IPS DF 4.7 (cell line): ENCODE measurements at regions not wholly inside any gene's neighbourhood (a gene's known extent, or its start where the extent isn't known, plus 50 kb on each side); places are given as distances from the start of the nearest gene placed in this dataset.
"Not testable (repeated sequence)": the region's sequence is repeated elsewhere in the genome, so short reads cannot be mapped to it uniquely, and the experiment has no call there.

Experiments
- DNase-seq: peaks from one replicate; pipeline ENCODE4 v3.0.0-alpha.2; 2013; ENCODE audit warnings: low spot score; ENCODE audit errors: extremely low read depth

DNA sequence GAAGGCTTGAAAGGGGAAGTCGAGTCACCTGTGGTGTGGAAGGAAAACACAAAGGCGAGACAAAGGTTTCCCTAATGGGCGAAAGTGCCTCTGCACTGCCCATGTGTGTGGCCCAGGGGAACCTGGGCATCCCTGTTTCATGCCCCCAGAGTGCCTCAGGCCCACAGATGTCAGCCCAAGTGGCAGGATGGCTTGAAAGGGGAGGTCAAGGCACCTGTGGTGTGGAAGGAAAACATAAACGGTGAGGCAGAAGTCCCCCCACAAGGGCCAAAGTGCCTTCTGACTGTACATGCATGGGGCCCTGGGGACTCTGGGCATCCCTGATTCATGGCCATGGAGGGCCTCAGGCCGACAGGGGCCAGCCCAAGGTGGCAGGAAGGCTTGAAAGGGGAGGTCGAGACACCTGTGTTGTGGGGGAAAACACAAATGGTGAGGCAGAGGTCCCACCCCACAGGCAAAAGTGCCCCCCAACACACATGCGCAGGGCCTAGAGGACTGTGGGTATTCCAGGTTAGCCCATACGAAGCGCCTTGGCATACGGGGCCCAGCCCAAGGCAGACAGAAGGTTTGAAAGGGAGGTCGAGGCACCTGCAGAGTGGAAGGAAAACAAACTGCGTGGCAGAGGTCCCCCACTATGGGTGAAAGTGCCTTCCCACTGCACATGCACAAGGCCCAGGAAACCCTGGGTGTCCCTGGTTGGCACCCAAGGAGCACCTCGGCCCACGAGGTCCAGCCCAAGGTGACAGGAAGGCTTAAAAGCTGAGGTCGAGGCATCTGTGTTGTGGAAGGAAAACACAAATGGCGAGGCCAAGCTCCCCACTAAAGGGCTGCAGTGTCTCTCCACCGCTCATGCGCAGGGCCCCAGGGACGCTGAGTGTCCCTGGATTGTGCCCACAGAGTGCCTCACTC, 382.3 kb downstream of the ALG10 start:
- DNase-seq: no peak

DNA sequence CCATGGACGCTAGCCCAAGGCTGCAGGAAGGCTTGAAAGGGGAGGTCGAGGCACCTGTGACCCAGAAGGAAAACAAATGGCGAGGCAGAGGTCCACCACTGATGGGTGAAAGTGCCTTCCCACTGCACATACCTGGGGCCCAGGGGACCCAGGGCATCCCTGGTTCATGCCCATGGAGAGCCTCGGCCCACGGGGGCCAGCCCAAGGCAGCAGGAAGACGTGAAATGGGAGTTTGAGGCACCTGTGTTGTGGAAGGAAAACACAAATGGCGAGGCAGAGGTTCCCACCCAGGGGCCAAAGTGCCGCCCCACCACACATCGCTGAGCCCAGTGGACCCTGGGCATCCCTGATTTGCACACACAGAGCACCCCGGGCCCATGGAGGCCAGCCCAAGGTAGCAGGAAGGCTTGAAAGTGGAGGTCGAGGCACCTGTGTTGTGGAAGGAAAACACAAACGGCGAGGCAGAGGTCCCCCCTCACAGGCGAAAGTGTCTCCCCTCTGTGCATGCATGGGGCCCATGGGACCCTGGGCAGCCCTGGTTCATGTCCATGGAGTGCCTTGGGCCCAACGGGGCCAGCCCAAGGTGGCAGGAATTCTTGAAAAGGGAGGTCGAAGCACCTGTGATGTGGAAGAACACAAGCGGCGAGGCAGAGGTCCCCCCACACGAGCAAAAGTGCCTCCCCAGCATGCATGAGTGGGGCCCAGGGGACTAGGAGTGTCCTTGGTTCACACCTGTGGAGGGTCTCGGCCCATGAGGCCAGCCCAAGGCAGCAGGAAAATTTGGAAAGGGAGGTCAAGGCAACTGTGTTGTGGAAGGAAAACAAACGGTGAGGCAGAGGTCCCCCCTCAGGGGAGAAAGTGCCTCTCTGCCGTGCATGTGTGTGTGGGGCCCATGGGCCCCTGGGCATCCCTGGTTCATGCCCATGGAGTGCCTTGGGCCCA, 383.3 kb downstream of the ALG10 start:
- no peak for DNase-seq

DNA sequence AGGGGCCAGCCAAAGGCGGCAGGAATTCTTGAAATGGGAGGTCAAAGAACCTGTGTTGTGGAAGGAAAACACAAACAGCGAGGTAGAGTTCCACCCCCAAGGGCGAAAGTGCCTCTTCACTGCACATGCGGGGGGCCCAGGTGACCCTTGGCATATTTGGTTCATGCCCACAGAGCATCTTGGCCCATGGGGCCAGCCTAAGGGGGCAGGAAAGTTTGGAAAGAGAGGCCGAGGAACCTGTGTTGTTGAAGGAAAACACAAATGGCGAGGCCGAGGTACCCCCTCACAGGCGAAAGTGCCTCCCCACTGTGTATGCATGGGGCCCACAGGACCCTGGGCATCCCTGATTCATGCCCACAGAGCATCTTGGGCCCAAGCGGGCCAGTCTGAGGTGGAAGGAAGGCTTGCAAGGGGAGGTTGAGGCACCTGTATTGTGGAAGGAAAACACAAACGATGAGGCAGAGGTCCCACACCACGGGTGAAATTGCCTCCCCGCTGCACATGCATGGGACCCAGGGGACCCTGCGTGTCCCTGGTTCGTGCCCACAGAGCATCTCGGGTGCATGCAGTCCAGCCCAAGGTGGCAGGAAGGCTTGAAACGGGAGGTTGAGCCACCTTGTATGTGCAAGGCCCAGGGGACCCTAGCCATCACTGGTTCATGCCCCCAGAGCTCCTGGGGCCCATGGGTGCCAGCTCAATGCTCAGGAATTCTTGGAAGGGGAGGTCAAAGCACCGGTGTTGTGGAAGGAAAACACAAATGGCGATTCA, 384.1 kb downstream of the ALG10 start:
- DNase-seq: no peak

DNA sequence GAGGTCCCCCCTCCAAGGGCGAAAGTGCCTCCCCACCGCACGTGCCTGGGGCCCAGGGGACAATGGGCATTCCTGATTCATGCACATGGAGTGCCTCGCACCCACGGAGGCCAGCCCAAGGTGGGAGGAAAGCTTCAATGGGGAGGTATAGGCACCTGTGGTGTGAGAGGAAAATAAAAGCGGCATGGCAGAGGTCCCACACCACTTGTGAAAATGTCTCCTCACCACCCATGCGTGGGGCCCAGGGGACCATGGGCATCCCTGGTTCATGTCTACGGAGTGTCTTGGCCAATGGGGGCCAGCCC, 384.7 kb downstream of the ALG10 start:
- no peak for DNase-seq

DNA sequence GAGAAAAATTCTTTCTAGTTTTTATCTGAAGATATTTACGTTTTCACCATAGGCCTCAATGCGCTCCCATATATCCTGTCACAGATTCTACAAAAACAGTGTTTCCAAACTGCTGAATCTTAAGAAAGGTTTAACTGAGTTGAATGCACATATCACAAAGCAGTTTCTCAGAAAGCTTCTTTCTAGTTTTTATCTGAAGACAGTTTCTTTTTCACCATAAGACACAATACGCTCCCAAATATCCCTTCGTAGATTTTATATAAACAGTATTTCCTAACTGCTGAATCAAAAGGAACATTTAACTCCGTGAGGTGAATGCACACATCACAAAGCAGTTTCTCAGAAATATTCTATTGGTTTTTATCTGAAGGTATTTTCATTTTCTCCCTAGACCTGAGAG, 385.5 kb downstream of the ALG10 start:
- no peak for DNase-seq

DNA sequence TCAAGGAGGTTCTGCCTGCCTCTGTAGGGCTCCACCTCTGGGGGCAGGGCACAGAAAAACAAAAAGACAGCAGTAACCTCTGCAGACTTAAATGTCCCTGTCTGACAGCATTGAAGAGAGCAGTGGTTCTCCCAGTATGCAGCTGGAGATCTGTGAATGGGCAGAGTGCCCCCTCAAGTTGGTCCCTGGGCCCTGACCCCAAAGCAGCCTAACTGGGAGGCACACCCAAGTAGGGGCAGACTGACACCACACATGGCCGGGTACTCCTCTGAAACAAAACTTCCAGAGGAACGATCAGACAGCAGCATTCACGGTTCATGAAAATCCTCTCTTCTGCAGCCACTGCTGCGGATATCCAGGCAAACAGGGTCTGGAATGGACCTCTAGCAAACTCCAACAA, 409.2 kb downstream of the ALG10 start:
- not testable (repeated sequence) for DNase-seq
